ENCODE measurements at regions not wholly inside any gene's neighbourhood (a gene's known extent, or its start where the extent isn't known, plus 50 kb on each side); places are given as distances from the start of the nearest gene placed in this dataset.

DNA sequence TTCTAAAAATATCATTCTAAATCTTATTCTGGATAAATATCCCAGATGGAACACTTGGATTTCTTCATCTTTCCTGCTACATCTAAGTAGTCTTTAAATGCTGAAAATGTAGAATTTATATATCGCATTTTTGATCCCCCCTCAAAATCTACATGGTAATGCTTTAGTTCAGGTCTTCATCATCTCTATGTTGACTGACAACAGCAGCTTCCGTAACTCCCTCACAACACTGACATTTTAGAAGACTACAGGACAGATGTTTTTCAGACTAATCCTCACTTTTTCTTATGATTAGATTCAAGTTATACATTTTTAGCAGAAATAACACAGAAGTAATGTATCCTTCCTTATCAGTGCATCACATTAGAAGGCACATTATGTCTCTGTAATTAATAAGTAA is 336.5 kb downstream of the LMO4 start:
- Histone ChIP-seq H3K9me3 (no peaks in the 10 kb centered on the region), H3K27me3 (no peaks in the 10 kb centered on the region), H3K36me3 (no peaks in the 10 kb centered on the region), H3K4me3 (no peak overlapping the region)
- DNase-seq = no peak

DNA sequence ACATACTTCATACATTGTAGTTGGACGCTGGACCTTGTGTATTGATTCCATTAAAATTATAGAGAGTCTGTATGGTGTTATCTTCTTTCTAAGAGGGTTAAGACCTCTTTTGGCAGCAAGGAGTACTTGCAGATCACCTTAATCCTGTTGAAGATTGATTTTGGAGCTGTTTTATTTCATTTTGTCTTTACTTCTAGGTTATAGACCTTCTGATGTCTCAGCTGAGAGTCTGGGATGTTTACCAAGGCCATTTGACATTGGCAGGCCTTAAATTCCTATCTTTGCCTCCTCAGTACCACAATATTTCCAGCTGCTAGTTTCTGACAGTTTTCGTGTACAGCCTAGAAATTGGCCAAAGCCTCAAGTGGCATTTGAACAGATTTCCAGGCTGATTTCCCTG is 338.0 kb downstream of the LMO4 start:
- Histone ChIP-seq H3K36me3 (no peaks in the 10 kb centered on the region), H3K27me3 (no peaks in the 10 kb centered on the region), H3K9me3 (no peaks in the 10 kb centered on the region), H3K4me3 (no peak overlapping the region)
- DNase-seq = no peak

DNA sequence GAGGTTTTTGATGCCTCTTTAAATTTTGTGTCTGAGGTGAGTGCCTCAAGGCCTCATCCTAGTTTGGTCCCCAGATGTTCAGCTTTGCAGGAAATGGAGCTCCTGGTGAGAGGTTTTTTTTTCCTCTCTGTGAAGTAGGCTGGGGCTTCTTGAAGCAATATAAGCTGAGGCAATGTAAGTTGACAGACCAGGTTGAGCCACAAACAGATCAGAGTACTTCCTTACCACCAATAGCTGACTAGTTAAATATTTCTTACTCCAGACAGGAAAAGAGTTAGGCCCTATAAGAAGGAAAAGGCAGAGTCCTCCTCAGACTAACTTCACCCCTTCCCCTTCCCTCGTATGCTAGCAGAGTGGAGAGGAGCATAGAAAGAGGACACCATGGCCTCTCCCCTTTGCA is 341.0 kb downstream of the LMO4 start:
- DNase-seq = no peak
- Histone ChIP-seq H3K9me3 (no peaks in the 10 kb centered on the region), H3K4me3 (no peak overlapping the region), H3K27me3 (no peaks in the 10 kb centered on the region), H3K36me3 (no peaks in the 10 kb centered on the region)

DNA sequence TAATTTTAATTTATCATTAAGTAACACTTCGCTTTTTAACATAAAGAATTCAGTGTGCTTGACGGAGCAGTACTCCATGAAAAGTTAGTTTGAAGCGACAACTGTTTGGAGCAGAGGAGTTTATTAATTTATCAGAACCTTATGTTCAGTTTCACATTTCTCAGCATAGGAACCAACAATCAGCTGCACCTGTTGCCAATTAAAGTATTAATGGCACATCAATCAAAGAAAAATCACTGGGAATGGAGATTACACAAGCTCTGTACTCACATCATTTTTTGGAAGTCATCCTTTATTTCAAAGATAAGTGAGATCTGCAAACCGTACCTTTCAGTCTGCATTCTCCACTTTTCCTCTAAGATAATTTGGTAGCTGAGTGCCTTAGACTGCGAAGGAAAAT is 344.6 kb downstream of the LMO4 start:
- Histone ChIP-seq H3K4me3 (no peak overlapping the region), H3K36me3 (no peaks in the 10 kb centered on the region), H3K9me3 (no peaks in the 10 kb centered on the region), H3K27me3 (no peaks in the 10 kb centered on the region)
- DNase-seq = no peak

DNA sequence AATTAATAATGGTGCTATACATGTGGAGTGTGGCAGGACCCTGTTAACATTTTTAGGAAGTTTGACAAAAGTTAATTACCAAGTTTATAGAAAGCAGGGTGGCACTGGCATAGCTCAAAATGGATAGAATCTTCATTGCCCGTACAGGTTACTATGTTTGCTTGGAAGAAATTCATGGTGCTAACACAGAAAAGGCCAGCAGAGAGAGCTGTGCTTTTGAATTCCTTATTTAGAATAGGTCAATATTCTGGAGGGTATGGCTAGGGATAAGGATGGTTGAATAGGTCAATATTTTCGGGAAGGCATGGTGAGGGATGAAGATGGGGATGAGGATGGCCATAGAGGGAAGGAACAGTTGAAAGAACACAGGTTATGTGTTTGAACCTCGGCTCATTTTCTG is 345.1 kb downstream of the LMO4 start:
- Histone ChIP-seq H3K9me3 (no peaks in the 10 kb centered on the region), H3K27me3 (no peaks in the 10 kb centered on the region), H3K4me3 (no peak overlapping the region), H3K36me3 (no peaks in the 10 kb centered on the region)
- no peak for DNase-seq

DNA sequence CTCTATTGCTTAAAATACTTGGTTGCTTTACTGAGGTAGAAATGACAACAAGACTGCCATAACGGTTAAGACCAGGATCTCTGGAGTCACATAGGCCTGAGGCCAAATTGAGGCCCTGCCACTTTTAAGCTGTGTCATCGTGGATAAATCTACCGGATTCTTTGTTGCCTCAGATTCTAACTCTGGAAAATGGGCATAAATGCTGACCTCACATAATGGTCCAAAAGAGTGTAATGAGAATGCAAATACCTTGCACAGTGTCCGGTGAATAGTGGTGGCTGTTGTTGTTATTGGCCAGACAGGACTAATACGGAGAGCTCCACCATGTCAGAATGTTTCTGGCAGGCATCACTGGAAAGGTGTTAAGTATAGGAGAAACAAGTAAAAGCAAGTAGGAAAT is 346.1 kb downstream of the LMO4 start:
- Histone ChIP-seq H3K36me3 (no peaks in the 10 kb centered on the region), H3K4me3 (no peak overlapping the region), H3K9me3 (no peaks in the 10 kb centered on the region), H3K27me3 (no peaks in the 10 kb centered on the region)
- DNase-seq = no peak

DNA sequence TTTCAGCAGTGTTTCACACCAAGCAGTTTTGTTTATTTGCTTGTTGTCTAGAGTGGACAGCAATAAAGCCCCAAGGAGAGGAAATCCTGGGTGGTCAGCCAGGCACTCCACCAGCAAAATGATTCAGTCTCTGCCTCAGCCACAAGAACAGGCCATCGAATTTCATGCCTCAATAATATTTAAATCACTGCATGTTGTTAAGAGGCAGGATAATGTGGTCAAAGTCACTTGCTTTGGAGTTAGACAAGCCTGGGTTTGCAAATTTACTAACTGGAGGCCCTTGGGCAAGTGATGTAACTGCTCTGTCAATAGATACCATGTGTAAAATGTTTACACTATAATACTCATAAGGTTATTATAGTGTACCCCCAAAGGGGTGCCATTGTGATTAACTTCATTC is 349.6 kb downstream of the LMO4 start:
- H3K9me3 ChIP-seq = no peaks in the 10 kb centered on the region
- DNase-seq = no peak
- no peaks in the 10 kb centered on the region for H3K36me3 ChIP-seq
- H3K27me3 ChIP-seq = no peaks in the 10 kb centered on the region
- H3K4me3 ChIP-seq = no peak overlapping the region

DNA sequence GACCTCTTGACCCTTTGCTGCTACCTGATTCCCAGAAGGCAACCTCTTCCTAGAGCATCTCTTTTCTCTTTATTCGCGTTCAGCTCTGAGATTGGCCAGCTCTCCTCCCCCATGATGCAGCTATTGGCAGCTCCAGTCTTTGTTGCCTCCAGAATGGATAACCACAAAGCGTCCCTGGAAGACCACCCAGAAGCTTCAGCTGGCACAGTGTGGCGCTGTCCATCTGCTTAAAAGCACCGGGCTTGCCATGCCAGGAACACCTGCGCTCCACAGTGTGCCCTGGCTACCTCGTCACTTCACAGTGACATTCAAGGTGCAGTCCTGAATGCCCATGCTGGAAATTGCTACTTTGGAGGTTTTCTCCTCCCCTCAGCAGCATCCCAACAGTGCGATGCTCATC is 353.9 kb downstream of the LMO4 start:
- no peaks in the 10 kb centered on the region for H3K9me3 ChIP-seq
- no peaks in the 10 kb centered on the region for H3K27me3 ChIP-seq
- no peaks in the 10 kb centered on the region for H3K36me3 ChIP-seq
- no peak for DNase-seq
- H3K4me3 ChIP-seq = no peak overlapping the region

DNA sequence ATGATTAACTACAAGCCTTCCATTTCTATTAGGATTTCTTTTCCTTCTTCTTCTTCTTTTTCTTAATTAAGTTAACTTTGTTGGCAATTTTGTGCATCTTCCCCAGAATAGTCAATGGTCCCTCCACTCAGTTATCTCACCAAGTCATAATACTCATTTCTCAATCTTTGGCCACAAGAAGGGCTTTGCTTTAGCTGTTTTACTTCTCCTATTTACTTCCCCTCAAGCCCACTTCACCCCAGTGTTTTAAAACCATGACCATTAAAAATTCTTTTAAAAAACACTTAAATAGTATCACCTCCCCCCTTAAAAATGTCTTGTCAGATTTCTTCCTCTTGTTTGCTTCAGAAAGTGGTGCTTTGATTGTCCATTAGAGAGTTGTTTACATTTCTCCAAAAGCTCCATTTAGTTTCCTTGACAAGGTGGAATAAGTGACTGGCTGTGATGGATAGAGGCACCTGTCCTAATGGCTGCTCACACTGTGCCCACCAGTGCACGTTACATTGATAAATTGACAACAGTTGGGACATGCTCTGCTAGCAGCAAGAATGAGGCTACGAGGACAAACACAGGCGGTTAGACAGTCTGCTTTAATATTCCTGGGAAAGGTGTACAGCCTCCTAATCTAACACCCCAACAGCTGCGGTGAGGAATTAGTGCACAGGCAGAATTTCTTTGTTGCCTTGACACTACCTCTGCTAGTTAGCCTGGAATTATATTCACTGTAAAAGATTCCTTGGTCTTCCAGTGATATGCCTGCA is 354.7 kb downstream of the LMO4 start:
- no peaks in the 10 kb centered on the region for H3K36me3 ChIP-seq
- peak overlapping the region; percentile 53 for H3K4me3 ChIP-seq
- no peaks in the 10 kb centered on the region for H3K9me3 ChIP-seq
- H3K27me3 ChIP-seq = no peaks in the 10 kb centered on the region
- DNase-seq = no peak

DNA sequence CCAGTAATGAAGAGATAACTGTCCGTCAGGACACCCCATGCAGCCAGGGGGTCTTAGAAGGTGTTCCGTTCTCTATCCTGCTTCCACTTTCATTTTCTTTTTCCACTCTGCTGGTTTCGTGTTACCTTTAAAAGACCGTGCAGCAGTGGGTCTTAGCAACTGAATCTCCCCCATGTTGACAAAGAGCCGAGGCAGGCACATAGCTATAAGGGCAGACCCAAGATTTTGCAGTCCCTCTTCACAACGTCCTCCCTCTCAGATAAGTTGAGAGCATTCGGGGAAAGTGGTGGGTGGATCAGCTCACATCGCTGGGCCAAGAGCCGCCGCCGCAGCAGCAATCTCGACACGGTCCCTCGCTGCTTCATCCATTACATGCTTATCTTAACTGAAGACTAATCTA is 355.5 kb downstream of the LMO4 start:
- peak; percentile 22 for DNase-seq
- H3K36me3 ChIP-seq = no peaks in the 10 kb centered on the region
- H3K9me3 ChIP-seq = no peaks in the 10 kb centered on the region
- H3K27me3 ChIP-seq = no peaks in the 10 kb centered on the region
- peak overlapping the region; percentile 53 for H3K4me3 ChIP-seq

DNA sequence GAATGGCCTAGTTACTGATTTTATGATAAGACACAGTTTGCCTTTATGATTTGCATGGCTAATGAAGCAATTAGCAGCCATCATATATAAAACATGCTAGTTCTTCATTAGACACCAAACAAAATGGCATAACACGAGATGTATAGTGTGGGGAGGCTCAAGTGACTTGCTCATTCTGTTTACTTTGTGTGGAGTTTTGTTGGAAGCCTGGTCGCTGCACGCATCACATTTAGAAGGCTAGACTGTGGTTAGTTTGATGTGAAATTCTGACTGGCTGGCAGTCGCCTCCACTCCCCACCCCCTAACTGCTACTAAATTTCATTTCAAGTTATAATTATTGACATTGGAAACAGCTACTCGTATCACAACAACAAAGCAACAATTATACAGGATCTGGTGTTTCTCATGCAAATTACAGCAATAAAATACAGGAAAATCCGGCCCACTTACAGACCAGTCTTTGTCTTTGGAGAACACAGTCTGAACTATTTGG is 356.1 kb downstream of the LMO4 start:
- Histone ChIP-seq H3K9me3 (no peaks in the 10 kb centered on the region), H3K4me3 (peak overlapping the region; percentile 53), H3K27me3 (no peaks in the 10 kb centered on the region), H3K36me3 (no peaks in the 10 kb centered on the region)
- peak; percentile 43 for DNase-seq

DNA sequence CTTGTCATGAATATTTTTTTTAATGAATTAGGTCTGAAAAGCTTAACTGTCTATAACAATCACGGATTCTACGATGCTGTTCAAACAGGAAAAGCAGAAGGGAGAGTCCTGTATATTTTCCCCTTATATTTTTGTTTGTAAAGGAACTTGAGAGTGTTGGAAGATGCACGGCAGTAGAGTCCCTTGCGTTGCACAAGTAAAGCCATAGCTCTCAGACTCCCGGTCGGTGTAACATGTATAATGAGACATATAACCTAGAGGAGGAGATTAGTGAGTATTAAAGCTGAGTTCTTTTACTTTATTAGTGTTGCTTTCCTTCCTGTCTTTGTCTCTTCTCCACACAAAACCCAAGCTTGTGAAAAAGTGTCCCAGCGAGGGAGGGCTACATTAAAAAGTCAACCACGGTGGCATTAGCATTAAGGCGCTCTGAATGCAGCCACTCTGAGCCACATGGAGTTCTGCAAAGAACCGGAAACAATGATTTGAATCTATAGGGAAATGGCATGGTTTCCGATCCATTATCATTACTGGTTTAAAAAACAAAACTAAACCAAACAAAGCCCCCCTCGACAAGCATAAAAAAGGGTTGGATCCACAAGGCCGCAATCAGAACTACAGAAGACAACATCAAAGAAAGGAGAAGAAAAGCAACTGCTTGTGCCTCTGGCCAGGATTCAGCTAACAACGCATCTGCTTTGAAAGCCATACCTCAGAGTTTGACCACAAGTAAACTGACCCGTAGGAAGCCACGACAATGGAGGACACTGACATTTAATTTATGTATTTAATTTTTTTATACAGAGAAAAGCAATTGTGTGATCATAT is 356.8 kb downstream of the LMO4 start:
- DNase-seq = no peak
- H3K4me3 ChIP-seq = no peak overlapping the region; the same call in 1 of the 2 replicates
- no peaks in the 10 kb centered on the region for H3K27me3 ChIP-seq
- H3K36me3 ChIP-seq = no peaks in the 10 kb centered on the region
- H3K9me3 ChIP-seq = no peaks in the 10 kb centered on the region

DNA sequence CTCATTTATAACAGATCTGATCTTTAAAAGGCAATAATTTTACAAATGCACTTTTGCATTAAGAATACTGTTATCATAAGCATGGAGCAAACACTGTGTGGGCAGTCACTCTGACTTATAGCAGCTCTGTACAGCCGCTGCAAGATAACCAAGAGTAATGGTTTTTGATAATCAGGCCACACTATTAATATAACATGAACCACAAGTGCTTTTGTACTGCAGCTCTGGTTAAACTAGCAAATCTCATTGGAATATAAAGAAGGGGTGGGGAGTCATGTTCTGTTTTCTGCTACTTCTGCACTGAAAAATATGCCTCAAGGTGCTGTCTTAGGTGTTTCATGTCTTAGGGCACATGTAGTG is 357.4 kb downstream of the LMO4 start:
- H3K9me3 ChIP-seq = no peaks in the 10 kb centered on the region
- H3K36me3 ChIP-seq = no peaks in the 10 kb centered on the region
- no peak overlapping the region for H3K4me3 ChIP-seq
- no peak for DNase-seq
- H3K27me3 ChIP-seq = no peaks in the 10 kb centered on the region

DNA sequence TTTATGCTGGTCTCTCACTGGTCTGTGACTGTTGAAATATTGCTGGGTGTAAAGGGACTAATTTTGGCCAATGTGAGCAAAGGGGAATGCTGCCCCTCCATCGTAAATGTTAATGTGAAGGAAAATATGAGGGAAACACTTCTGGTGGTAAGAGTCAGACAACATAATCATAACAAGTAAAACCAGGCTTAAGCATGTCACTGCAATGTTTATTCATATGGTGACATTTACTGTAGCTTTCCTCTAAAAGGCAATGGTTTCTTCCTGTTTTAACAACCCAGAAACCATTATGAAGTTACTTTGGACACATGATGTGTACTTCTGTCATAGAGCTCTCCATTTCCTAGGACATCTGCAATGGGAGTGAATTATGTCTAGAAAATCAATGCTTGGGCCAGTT is 358.0 kb downstream of the LMO4 start:
- H3K27me3 ChIP-seq = no peaks in the 10 kb centered on the region
- DNase-seq = no peak
- H3K4me3 ChIP-seq = no peak overlapping the region
- H3K9me3 ChIP-seq = no peaks in the 10 kb centered on the region
- H3K36me3 ChIP-seq = no peaks in the 10 kb centered on the region

DNA sequence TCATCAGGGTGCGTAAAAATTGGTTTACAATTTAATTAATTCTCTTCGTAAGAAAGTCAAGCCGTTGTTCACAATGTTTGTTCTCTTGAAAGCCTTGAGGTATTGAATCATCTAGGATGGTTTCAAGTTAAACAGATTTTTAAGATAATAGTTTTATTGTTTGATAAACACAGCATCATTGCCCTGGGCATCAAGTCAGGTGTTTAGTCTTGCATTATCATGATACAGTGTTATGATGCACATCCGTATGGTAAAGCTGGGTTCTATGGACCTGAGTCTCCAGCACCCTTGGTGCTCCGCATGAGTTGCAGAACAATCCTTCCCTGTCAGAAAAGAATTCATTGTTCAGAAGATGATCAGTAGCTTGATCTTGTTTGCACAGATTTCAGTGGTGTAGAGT is 359.5 kb downstream of the LMO4 start:
- Histone ChIP-seq H3K36me3 (no peaks in the 10 kb centered on the region), H3K27me3 (no peaks in the 10 kb centered on the region), H3K9me3 (no peaks in the 10 kb centered on the region), H3K4me3 (no peak overlapping the region)
- DNase-seq = no peak

DNA sequence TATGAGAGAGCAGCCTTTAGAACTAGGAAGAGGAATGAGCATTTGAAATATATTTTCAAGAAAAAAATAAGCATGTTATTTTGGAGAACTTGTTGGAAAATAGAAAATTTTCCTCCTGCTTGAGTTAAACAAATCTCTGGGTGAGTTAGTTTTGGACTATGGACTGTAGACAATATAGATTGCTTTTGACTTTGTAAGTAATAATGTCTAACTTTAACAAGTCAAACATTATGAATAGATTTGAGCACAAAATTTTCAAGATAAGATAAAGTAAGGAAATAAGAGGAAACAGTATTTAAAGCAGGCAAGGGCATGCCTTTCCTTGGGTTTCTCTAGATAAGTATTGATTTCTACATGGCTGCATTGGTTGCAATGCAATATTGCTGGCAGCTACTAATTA is 360.8 kb downstream of the LMO4 start:
- Histone ChIP-seq H3K27me3 (no peaks in the 10 kb centered on the region), H3K4me3 (no peak overlapping the region), H3K36me3 (no peaks in the 10 kb centered on the region), H3K9me3 (no peaks in the 10 kb centered on the region)
- DNase-seq = no peak

DNA sequence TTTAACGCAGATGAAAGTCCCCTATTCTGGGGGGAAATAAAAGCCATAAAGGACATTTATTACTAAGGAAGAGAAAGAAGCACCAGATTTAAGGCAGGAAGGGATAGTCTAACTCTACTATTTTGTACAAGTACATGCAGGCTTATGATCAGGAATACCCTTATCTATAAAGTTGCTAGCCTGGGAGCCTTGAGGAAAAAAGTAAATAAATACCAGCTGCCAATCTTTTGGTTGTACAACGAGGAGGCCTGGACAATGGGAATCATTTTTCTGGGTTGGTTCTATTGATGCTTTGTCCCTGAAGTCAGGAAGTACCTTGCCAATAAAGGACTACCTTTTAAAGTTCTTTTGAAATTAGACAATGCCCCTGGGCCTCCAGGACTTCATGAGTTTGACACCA is 367.8 kb downstream of the LMO4 start:
- Histone ChIP-seq H3K27me3 (no peaks in the 10 kb centered on the region), H3K9me3 (0 out of 2 replicates have a peak, but pooled peaks cover 2% of the 10 kb centered on the region), H3K36me3 (no peaks in the 10 kb centered on the region), H3K4me3 (no peak overlapping the region)
- no peak for DNase-seq

DNA sequence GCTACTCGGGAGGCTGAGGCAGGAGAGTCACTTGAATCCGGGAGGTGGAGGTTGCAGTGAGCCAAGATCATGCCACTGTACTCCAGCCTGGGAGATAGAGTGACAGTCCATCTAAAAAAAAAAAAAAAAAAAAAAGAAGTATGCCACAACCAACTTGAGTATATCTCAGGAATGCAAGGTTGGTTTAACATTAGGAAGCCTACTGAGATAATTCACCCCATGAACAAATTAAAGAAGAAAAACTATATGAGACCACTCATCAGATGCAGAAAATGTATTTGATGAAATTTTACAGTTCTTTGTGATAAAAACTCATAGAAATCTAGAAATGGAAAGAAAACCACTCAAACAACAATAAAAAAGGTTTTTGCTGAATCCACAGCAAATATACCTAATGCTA is 373.8 kb downstream of the LMO4 start:
- H3K4me3 ChIP-seq = no peak overlapping the region
- H3K27me3 ChIP-seq = no peaks in the 10 kb centered on the region
- no peak for DNase-seq
- H3K9me3 ChIP-seq = 0 out of 2 replicates have a peak, but pooled peaks cover 4% of the 10 kb centered on the region
- H3K36me3 ChIP-seq = no peaks in the 10 kb centered on the region
